ENCODE measurements at regions not wholly inside any gene's neighbourhood (a gene's known extent, or its start where the extent isn't known, plus 50 kb on each side); places are given as distances from the start of the nearest gene placed in this dataset.

DNA sequence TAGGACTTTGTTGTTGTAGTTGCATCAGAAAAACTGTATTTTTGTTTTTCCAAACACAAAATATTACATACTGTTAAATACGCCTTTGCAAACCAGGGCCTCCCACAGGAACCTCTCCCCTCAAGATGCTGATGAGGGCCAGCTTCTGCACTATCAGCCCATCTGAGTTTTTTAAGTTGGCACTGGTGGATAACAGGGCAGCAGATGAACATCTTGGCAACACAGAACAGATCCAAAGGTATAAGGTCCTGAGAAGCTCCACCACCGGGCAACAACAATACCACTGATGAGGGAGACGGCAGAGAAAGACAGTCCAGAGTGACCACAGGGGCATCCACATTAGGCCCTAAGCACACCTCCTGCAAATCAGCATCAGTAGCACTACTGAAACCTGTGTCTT, 177.7 kb downstream of the DLL1 start:
- DNase-seq (ENCODE audit: low read depth), result no peak

DNA sequence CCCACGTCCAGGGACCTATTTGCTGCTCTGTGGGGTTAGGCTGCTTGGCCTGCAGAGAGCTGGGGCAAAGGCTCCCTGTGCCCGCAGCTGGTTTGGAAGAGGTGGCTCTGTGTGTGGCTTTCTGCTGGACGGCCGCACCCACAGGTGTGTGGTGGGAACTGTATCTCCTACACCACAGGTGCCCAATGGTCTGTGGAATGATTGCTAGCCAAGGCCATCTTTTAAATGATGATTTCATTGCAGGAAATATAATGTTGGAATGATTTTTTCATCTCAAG, 178.4 kb downstream of the DLL1 start:
- DNase-seq (ENCODE audit: low read depth), result no peak

DNA sequence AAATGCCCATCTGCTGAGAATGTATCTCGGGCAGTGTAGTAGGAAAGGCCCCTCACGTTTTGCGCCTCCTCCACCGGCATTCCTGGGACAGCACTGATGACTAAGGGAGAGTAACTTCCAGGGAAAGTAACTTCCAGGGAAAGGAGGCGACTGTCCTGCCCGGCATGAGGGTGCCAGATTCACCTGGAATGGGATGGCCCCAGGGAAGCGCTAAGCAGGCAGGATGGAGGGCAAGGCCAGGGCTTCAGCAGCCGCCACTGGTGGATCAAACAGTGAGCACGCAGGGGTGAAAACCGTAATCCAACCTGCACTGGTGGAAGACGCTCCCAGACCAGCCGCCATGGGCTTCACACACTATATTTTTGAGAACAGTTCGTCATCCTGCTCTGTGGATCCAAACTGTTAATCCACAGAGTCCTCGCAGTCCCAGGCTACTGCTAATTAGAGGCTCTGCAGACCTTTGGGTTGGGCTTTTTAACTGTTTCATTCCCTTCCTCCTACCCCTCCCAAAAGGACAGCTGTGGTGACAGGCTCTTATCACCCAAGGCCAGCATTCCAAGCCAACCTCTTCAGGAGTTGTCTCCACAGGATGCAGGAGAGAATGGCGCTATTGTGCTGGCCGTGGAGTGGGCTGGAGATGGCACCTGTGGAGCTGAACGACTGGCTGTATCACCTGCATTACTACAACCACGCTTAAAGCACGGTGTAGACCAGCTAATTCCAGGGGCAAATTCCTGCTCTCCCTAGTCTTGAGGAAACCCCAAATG, 178.9 kb downstream of the DLL1 start:
- no peak for DNase-seq (ENCODE audit: low read depth)

DNA sequence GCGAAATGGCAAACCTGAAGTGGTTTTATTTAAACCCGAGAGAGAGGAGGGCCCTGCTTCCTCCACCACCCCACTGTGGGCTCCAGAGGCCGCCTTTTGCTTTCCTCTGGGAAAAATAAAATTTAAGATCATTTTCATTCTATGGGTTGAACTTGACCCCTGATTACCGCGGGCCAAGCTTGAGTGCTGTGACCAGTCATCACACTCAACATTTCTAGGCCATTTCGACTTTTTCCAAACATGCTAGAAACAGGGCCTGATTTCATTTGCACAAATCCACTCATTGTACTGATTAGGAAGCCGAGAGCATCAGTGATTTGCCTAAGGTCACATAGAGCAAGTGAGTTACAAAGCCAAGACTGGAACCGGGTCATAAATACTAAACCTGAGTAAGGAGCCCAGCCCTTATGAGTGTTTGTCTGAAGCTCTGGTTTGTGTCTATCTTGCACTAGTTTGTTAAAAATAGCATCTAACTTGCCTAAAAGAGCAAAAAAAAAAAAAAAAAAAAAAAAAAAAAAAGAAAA, 179.7 kb downstream of the DLL1 start:
- DNase-seq (ENCODE audit: low read depth), result no peak

DNA sequence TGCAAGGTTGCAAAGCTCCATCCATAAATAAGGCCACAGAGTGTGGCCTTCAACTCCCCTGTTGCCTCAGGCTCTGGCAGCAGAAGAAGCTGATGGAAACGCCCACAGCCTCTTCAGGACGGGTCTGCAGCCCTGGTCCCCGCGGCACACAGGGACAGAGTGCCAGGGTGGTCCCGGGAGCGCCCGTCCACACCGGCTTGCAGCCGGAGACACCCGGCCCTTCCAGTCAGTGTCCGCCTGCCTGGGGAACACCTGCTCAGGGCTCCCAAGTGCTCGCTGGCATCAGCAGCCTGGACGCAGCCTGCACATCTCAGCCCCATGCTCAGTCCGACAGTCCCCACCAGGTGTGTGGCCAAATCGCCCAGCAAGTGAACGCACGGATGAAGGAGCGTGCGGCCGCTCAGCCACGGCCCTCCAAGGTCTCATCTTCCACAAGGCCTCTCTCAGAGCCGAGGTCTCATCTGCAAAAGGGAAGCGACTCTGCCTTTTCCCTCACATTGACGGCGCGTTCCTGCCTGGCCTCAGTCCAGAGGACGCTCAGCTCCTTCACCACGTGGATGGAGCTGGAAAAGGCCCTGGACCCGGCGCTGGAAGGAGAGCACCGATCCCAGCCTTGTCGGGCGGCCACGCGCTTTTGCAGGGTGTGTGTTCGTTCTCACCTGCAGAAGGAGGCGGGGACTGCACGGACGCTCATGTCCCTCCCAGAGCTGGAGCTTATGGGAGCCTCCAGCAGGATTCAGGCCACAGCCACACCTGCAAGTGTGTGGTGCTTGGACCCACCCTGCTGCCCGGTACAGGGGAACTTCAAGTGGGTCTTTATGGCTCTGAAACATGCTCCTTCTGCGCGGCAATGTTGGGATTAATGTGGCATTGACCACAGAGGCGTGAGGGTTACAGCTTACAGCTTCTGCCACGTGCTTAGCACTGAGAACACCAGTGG, 180.4 kb downstream of the DLL1 start:
- no peak for DNase-seq (ENCODE audit: low read depth)

DNA sequence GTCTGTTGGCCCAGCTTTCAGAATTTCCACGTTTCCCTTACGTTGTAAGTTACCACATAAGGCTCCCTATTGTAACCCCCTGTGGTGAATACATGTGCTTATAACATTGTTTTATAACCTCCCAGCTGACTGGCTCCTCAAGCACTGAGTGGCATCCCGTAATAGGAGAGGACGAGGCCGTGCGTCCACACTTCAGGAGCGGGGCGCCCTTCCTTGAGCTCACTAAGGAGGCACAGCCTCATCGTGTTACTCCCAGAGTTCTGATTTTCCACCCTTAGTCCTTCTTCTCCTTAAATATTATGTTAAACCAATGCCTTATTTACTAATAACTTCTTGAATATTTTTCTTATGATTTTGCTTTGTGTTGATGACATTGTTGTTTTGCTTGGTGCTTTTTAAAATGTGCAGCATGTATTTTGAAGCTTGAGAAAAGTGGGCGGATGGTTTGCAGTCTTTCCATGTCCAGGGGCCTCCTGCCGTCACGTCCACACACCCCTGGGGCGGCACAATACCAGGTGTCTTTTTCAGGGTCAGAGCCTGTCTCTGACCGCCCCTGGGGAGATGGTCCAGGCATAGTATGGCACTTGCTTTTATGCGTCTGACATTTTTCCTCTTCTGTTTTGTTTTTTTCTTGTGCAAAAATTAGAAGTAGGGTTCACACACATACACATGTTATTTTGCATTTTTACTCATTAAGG, 181.8 kb downstream of the DLL1 start:
- DNase-seq (ENCODE audit: low read depth), result no peak

DNA sequence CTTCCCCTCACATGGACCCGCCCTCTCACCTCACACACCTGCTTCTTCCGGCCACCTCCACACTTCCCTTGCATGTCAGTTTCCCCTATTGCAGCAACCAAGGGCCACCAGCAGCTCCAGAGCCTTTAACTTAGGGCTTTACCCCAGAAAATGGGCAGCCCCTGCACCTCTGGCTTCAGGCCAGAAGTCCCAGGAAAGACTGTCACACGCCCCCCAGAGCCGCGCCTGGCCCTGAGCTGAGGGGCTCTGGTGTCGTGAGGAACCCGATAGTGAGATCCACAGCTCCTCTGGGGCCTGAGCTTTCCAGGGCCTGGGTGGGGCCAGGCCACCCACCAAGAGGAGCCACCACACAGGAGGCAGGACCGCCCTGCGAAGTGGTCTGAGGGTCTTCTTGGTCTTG, 182.4 kb downstream of the DLL1 start:
- DNase-seq (ENCODE audit: low read depth), result no peak

DNA sequence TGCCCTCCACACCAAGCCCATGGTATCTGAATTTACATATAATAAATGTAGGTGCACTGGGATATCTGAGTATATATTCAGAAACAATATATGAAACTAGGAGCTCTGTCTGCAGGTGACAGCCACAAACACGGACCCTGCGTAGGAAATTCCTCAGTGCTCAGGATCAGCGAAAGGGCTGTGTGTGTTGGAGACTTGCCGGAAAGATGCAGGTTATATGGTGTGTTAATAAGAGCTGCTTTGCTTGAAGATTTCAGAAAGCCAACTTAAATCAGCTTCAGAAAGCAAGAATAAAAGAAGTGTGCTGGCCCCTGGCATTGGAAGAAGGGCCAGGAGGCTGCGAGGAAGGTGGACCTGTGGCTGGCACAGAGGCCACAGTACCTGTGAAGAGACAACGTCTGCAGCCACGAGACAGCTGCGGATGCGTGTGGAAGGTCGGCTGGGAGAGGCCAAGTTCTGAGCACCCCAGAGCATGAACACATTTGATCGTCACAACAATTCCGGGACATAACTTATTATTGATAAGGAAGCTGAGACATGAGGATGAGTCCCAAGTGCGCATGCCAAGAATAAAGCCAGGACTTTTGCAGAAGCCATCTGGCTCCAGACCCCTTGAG, 183.2 kb downstream of the DLL1 start:
- no peak for DNase-seq (ENCODE audit: low read depth)

DNA sequence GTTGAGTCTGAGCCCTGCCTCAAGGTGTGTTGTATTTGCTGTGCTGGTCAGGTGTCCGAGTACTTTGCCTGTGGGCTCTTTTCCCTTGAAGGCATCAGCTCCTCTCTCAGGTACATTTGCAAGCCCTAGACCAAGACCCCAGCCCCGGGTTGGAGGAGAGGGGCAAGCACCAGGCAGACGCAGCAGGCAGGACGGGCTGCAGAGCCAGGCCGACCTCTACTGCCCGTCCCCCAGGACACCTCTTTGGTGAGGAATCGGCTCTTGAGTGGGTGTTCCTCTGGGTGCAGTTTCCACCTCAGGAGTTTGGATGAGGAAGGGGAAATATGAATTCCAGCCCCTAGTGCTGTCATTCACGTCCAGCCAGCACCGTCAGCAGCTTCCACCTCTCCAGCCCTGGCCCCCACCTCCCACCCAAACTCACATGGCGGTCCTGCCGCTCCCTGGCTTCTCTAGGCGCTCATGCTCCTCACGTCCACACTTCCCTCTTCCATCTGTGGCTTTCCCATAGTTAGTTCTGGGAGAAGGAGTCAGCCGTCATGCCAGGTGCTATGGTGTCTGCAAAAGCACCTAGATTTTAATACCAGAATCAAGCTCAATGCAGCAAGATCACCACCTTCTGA, 183.9 kb downstream of the DLL1 start:
- no peak for DNase-seq (ENCODE audit: low read depth)

DNA sequence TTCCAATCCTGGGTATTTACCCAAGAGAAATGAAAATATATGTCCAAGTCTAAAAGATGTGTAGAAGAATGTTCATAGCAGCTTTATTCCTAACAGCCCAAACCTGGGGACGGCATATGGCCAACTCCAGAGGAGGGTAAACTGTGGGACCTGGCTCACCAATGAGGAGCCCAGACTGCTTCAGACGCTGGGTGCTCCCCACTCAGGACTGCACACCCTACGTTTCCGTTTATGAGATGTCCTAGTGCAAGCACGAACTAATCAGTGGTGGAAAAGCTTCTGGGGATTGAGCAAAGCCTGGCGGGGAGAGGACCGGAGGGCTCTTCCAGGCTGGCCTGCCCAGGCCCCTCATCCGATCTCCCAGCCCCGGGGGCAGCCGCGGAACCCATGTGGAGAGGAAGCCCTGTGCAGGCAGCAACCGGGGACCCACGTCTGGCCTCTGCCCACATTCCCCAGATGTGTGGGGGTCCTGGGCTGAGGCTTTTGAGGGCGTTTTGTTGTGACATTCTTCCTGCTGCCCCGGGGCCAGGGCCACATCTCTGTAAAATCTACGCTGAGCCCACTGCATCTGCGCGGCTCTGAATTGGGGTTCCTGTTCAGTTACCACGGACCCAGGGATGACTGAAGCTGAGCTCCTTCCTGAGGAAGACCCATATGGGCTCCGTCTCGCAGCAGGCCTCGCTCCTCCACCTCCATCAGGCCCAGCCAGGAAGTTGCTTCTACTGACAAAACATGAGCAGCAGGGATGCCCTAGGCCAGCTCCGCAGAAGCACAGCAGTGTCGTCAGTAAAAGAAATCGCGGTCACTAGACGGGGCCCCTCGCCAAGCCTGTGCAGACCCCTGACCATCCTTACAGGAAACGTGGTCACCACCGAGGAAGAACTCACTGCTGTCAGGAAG, 188.0 kb downstream of the DLL1 start:
- DNase-seq (ENCODE audit: low read depth), result no peak

DNA sequence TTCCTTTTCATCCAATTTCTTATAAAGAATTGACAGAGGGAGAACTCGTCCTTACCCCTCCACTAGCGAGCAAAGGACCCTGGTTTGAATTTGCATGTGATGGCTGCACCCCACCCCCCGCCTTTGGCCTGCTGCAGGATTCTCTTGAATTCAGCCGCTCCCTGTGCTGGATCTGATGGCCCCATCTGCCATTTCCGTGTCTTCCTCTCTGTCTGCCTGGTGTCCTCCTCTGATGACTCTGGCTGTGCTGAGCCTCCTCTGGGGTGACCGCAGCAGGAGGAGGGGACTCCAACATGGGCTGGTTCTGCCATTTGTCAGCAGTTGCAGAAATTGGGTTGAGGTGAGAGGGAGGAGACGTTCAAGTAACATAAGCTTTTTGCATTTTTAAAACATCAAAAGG, 188.8 kb downstream of the DLL1 start:
- DNase-seq (ENCODE audit: low read depth), result no peak

DNA sequence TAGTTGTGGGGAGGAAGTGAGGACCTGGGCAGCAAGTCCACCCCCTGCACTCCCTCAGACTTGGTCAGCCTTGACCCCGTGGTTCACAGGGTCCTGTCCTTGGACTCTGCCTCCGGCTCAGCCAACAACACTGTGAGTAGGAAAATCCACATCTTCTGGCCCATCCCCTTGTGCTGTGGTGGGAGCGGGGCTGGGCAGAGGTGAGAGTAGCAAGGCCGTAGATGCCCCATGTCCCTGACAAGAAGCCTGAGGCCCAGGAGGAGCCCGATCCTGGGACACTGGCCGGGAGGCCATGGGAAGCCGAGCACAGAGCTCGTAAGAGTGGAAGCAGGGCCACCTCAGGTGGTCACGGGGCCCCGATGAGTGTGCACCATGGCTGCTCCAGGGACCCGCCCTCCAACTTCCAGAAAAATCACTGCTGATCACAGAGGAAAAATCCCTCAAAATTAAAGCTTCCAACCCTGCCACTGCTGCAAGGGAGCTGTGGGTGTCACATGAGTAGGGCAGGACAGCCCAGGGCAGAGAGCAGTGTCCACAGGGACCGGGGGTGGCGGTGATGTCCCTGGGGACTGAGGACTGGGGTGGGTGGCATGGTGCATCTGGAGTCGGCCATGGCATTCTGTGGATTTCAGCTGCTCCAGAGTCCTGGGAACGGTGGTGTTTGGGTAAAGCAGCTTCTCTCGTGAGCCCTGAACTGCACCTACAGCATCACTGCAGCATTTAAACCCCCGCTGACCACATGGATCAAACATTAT, 189.4 kb downstream of the DLL1 start:
- no peak for DNase-seq (ENCODE audit: low read depth)

DNA sequence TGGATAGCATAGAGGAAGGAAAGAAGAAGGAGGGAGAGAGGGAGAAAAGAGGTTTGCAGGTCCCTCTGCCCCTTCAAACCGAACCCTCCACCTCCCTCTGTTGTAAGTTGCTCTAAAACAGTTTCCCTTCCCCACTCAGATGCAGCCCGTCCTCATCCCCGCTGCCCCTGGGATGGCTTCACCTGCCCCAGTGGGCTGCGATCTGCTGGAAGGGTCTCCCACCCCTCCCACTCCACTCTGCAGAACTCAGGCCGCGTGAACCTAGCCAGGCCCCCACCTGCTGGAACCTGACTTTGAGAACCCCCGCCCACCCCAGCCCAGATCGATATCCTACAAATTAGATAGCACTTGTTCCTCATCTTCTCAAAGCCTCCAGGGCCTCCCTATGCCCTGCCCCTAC, 190.8 kb downstream of the DLL1 start:
- no peak for DNase-seq (ENCODE audit: low read depth)

DNA sequence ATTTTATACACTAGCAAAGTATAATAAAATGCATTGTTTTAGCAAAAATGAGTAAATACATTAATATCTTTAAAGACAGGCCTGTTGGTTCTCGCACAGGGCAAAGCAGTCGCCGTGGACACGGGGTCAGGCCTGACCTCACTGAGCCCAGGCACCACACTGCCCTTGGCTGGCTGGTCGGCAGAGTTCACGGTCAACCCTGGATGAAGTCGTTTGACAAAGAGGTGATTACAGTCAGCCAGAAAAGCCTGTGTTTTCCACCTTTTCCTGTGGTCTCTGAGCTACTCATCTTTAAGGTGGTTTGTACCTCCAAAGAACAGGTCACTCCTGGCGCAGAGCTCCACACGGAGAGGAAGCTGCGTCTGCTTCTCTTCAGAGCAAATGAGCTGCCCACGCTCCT, 191.5 kb downstream of the DLL1 start:
- no peak for DNase-seq (ENCODE audit: low read depth)

DNA sequence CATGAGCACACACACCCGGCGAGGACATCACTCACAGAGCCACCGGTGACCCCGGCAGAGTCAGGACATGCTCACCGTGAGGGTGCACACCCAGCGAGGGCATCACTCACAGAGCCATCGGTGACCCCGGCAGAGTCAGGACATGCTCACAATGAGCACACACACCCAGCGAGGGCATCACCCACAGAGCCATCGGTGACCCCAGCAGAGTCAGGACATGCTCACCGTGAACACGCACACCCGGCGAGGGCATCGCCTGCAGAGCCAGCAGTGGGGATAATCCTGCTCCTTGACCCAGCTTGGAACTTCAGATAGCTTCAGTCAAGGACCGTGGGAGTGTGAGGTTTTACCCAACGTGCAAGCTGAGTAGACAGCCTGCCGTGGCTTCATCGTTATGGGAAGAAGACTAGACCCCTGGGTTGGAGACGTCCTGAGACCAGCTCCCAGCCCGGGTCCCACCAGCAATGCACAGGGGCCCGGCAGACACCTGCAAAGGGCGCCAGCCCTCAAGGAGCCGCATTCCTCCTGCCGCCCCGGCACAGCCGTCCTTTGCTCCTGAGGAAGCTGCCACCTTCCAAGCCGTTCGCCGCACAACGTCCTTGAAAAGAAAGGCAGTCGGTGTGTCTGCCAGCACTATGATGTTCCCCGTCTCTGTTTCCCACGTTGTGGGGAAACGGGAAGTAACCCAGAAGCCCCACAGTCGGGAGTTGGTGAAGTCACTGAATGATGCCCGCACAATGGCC, 192.3 kb downstream of the DLL1 start:
- DNase-seq (ENCODE audit: low read depth), result no peak

DNA sequence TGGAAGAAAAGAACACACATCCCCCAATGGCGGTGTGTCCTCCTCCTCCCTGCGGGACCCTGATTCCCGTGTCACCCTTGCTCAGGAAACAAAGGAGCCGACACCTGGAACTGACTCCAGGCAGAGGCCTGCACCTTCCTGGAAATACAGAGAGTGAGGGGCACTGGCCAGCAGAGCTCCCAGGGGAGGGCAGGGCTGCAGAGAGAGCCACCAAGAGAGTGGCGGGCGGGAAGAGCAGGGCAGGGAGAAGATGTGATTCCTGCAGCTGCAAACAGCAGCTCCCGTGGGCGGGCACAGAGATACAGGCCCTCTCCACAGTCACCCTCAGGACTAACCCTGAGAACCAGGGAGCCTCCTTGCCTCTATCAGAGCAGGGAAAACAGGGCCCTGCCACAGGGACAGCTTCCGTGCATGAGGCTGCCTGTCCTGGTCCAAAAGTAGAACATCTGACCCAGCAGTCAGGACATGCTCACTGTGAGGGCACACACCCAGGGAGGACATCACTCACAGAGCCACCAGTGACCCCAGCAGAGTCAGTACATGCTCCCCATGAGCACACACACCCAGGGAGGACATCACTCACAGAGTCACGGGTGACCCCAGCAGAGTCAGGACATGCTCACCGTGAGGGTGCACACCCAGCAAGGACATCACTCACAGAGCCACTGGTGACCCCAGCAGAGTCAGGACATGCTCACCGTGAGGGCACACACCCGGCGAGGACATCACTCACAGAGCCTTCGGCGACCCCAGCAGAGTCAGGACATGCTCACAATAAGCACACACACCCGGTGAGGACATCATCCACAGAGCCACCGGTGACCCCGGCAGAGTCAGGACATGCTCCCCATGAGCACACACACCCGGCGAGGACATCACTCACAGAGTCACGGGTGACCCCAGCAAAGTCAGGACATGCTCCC, 193.1 kb downstream of the DLL1 start:
- DNase-seq (ENCODE audit: low read depth), result no peak

DNA sequence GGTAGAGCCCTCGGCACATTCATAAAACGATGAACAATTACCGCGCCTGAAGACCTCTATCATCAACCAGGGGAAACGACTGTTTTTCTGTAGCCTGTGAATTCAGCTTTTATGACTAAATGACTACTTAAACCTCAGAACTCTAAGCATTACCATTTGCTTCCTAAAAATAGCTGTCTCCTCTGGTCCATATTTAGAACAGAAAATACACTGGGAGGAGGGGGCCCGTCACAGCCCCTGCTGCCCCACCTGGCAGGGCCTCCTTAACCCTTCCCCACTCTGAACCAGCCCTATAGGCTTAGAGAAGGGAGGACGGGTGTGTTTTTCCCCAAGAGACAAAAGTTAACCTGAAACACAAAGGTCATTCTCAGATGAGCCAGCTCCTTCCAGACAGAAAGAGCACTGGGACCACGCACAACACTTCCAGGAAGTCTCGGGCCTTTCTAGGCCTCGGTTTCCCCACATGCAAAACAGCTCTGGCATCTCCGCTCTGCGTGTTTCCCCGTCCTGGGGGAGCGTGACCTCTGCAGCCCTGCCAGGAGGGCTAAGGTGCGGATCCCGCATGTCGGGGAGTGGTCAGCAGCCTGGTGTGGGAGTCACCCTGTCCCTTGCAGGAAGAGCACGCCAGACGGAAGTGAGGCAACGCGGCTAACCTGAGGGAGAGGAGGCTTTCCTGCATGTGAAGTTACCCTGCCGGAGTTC, 193.9 kb downstream of the DLL1 start:
- no peak for DNase-seq (ENCODE audit: low read depth)
